ENCODE measurements at regions not wholly inside any gene's neighbourhood (a gene's known extent, or its start where the extent isn't known, plus 50 kb on each side); places are given as distances from the start of the nearest gene placed in this dataset.
A peak's percentile ranks its signal among the peaks of the same experiment; 100 is the strongest.
"Not testable (repeated sequence)": the region's sequence is repeated elsewhere in the genome, so short reads cannot be mapped to it uniquely, and the experiment has no call there.

- no peak for DNase-seq (ENCODE audit: low read depth in 1 of 2, low spot score in 1 of 2)
- H3K27me3 ChIP-seq (ENCODE audit: insufficient read depth, poor library complexity, severe bottlenecking), result no peaks in the 10 kb centered on the region
- H3K4me3 ChIP-seq (replicated peaks; ENCODE audit: insufficient read depth, low read length), result no peak overlapping the region
- TF ChIP-seq SPI1 (IDR thresholded peaks at IDR 0.05; ENCODE audit: borderline replicate concordance, low read depth), result peak; percentile 14; the same call in 1 of the 2 replicates
- no peak for TF ChIP-seq REST (IDR thresholded peaks at IDR 0.05; ENCODE audit: insufficient replicate concordance, low read depth)
- H3K27ac ChIP-seq (replicated peaks), result no peak overlapping the region
Measured at GRCh38 chr12:111261911-111262676, 106.8 kb downstream of the PHETA1 start.

- no peak overlapping the region for H3K4me3 ChIP-seq (replicated peaks; ENCODE audit: insufficient read depth, low read length)
- no peaks in the 10 kb centered on the region for H3K27me3 ChIP-seq (ENCODE audit: insufficient read depth, poor library complexity, severe bottlenecking)
- TF ChIP-seq POLR2AphosphoS5 (IDR thresholded peaks at IDR 0.05; ENCODE audit: low read depth) (no peak), REST (IDR thresholded peaks at IDR 0.05; ENCODE audit: insufficient replicate concordance, low read depth) (no peak), SPI1 (IDR thresholded peaks at IDR 0.05; ENCODE audit: borderline replicate concordance, low read depth) (no peak), GABPA (IDR thresholded peaks at IDR 0.05; ENCODE audit: low read depth) (no peak)
- no peak overlapping the region for H3K27ac ChIP-seq (replicated peaks)
- DNase-seq (ENCODE audit: low read depth in 1 of 2, low spot score in 1 of 2), result no peak
Measured at GRCh38 chr12:111260732-111261131, 108.2 kb downstream of the PHETA1 start.

- H3K4me3 ChIP-seq (replicated peaks; ENCODE audit: insufficient read depth, low read length), result no peak overlapping the region
- no peak for TF ChIP-seq SPI1 (IDR thresholded peaks at IDR 0.05; ENCODE audit: borderline replicate concordance, low read depth)
- no peak for TF ChIP-seq POLR2AphosphoS5 (IDR thresholded peaks at IDR 0.05; ENCODE audit: low read depth)
- TF ChIP-seq REST (IDR thresholded peaks at IDR 0.05; ENCODE audit: insufficient replicate concordance, low read depth), result no peak
- TF ChIP-seq CTCF (IDR thresholded peaks at IDR 0.05; ENCODE audit: insufficient read depth, low read length), result no peak
- no peak for TF ChIP-seq GABPA (IDR thresholded peaks at IDR 0.05; ENCODE audit: low read depth)
Measured at GRCh38 chr12:111259231-111259630, 109.7 kb downstream of the PHETA1 start.

GRCh38 chr12:111258081-111258480, 110.8 kb downstream of the PHETA1 start:
- not testable (repeated sequence) for H3K27ac ChIP-seq (replicated peaks); DNase-seq (ENCODE audit: low read depth in 1 of 2, low spot score in 1 of 2); H3K27me3 ChIP-seq (ENCODE audit: insufficient read depth, poor library complexity, severe bottlenecking); H3K4me3 ChIP-seq (replicated peaks; ENCODE audit: insufficient read depth, low read length)

More at GRCh38 chr12:111259231-111259630, 109.7 kb downstream of the PHETA1 start:
- H3K27ac ChIP-seq (replicated peaks), result no peak overlapping the region
- no peak for DNase-seq (ENCODE audit: low read depth in 1 of 2, low spot score in 1 of 2)
- no peaks in the 10 kb centered on the region for H3K27me3 ChIP-seq (ENCODE audit: insufficient read depth, poor library complexity, severe bottlenecking)

Measured in HL-60 (cell line).